Erythroblast (primary cell): ENCODE measurements at regions not wholly inside any gene's neighbourhood (a gene's known extent, or its start where the extent isn't known, plus 50 kb on each side); places are given as distances from the start of the nearest gene placed in this dataset.

Experiments
- GATA1 ChIP-seq: IDR thresholded peaks from 2 replicates; pipeline ENCODE4 v1.6.1; 2011; ENCODE audit warnings: low read depth, mild to moderate bottlenecking, control low read depth, low read length, moderate library complexity
- POLR2A ChIP-seq: IDR thresholded peaks from 2 replicates; pipeline ENCODE4 v1.6.1; 2011; ENCODE audit warnings: mild to moderate bottlenecking, low read length

GRCh38 chr13:32924886-32925285, 91.3 kb upstream of the KL start:
- TF ChIP-seq POLR2A (no peak), GATA1 (no peak)
